Endodermal cell (in vitro differentiated cells): ENCODE measurements at regions not wholly inside any gene's neighbourhood (a gene's known extent, or its start where the extent isn't known, plus 50 kb on each side); places are given as distances from the start of the nearest gene placed in this dataset.

Experiments used
- DNase-seq: peaks from one replicate; pipeline ENCODE4 v3.0.0-alpha.2; 2017
- H3K27ac ChIP-seq: 2 replicates; pipeline ENCODE4 v1.5.1; 2013; ENCODE audit warnings: mild to moderate bottlenecking, low read depth, low read length, moderate library complexity
- H3K27me3 ChIP-seq: 2 replicates; pipeline ENCODE4 v1.6.1; 2013; ENCODE audit warnings: mild to moderate bottlenecking, low read length, moderate library complexity; ENCODE audit not compliant: insufficient read depth, control insufficient read depth, poor library complexity, severe bottlenecking
- H3K36me3 ChIP-seq: 2 replicates; pipeline ENCODE4 v1.7.0; 2013; ENCODE audit warnings: mild to moderate bottlenecking, low read length, moderate library complexity; ENCODE audit not compliant: control insufficient read depth, insufficient read depth
- H3K4me1 ChIP-seq: one replicate; pipeline ENCODE4 v1.7.0; 2013; ENCODE audit warnings: low read length; ENCODE audit not compliant: control insufficient read depth, insufficient read depth
- H3K4me3 ChIP-seq: 2 replicates; pipeline ENCODE4 v1.5.1; 2013; ENCODE audit warnings: mild to moderate bottlenecking, low read length, moderate library complexity
- H3K9ac ChIP-seq: 2 replicates; pipeline ENCODE4 v1.6.1; 2013; ENCODE audit warnings: mild to moderate bottlenecking, low read length, moderate library complexity; ENCODE audit not compliant: poor library complexity, severe bottlenecking; ENCODE audit errors: extremely low read depth
- H3K9me3 ChIP-seq: 2 replicates; pipeline ENCODE4 v1.6.1; 2013; ENCODE audit warnings: mild to moderate bottlenecking, low read length, moderate library complexity; ENCODE audit not compliant: control insufficient read depth
- H3K27ac Mint-ChIP-seq: 2 replicates; pipeline ENCODE4 v1.8.0; 2020; ENCODE audit warnings: mixed read lengths
- H3K27me3 Mint-ChIP-seq: 2 replicates; pipeline ENCODE4 v1.8.0; 2021; ENCODE audit warnings: mild to moderate bottlenecking, mixed read lengths; ENCODE audit not compliant: insufficient read depth
- H3K36me3 Mint-ChIP-seq: 2 replicates; pipeline ENCODE4 v1.8.0; 2020; ENCODE audit warnings: low read depth, mixed read lengths
- H3K4me1 Mint-ChIP-seq: 2 replicates; pipeline ENCODE4 v1.8.0; 2020; ENCODE audit warnings: mixed read lengths
- H3K4me3 Mint-ChIP-seq: 2 replicates; pipeline ENCODE4 v1.8.0; 2020; ENCODE audit warnings: mild to moderate bottlenecking, moderate library complexity, mixed read lengths
- H3K9me3 Mint-ChIP-seq: 2 replicates; pipeline ENCODE4 v1.8.0; 2020; ENCODE audit warnings: mild to moderate bottlenecking, mixed read lengths
- WGBS, 2 experiments: methylation state at CpG; one replicate each; pipeline versions ENCODE4 v1.1.5 to v1.1.7; 2013; ENCODE audit warnings: missing lambda C conversion rate in 2 of 2, mixed read lengths in 1 of 2; ENCODE audit not compliant: insufficient coverage in 1 of 2, insufficient read length in 1 of 2; 5-methylcytosine and 5-hydroxymethylcytosine counted together
- TF ChIP-seq, protein P1 (sequence below): fragments of 200-600 bp; sonication (generic); conservative IDR thresholded peaks from 2 replicates; pipeline ENCODE4 v1.5.0; 2021; ENCODE audit warnings: antibody characterized with exemption, mild to moderate bottlenecking

- no peaks in the 10 kb centered on the region for H3K4me1 ChIP-seq
- Mint-ChIP-seq H3K36me3 (no peaks in the 10 kb centered on the region), H3K4me3 (no peak overlapping the region), H3K27ac (no peak overlapping the region), H3K9me3 (no peaks in the 10 kb centered on the region), H3K27me3 (no peaks in the 10 kb centered on the region), H3K4me1 (peaks cover 4% of the 10 kb centered on the region)
- H3K27ac ChIP-seq, result no peak overlapping the region
- WGBS, 2 experiments, result 96% methylated on average over 2 of the region's 2 CpGs; no CpG with 5 or more reads in 1 of the 2 experiments
- no peak overlapping the region for H3K4me3 ChIP-seq
- H3K36me3 ChIP-seq, result no peaks in the 10 kb centered on the region
- H3K9ac ChIP-seq, result no peak overlapping the region
- TF ChIP-seq, protein P1, sequence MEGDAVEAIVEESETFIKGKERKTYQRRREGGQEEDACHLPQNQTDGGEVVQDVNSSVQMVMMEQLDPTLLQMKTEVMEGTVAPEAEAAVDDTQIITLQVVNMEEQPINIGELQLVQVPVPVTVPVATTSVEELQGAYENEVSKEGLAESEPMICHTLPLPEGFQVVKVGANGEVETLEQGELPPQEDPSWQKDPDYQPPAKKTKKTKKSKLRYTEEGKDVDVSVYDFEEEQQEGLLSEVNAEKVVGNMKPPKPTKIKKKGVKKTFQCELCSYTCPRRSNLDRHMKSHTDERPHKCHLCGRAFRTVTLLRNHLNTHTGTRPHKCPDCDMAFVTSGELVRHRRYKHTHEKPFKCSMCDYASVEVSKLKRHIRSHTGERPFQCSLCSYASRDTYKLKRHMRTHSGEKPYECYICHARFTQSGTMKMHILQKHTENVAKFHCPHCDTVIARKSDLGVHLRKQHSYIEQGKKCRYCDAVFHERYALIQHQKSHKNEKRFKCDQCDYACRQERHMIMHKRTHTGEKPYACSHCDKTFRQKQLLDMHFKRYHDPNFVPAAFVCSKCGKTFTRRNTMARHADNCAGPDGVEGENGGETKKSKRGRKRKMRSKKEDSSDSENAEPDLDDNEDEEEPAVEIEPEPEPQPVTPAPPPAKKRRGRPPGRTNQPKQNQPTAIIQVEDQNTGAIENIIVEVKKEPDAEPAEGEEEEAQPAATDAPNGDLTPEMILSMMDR, result no peak
- no peaks in the 10 kb centered on the region for H3K27me3 ChIP-seq
- DNase-seq, result no peak
- H3K9me3 ChIP-seq, result no peaks in the 10 kb centered on the region
Observed at GRCh38 chr2:150809103-150809502, 321.6 kb upstream of the RND3 start.

GRCh38 chr2:150806336-150806735 lies 318.9 kb upstream of the RND3 start:
- no peaks in the 10 kb centered on the region for H3K36me3 ChIP-seq
- Mint-ChIP-seq H3K36me3 (no peaks in the 10 kb centered on the region), H3K27ac (no peak overlapping the region), H3K9me3 (no peaks in the 10 kb centered on the region), H3K27me3 (no peaks in the 10 kb centered on the region), H3K4me1 (peaks cover 9% of the 10 kb centered on the region), H3K4me3 (no peak overlapping the region)
- WGBS, 2 experiments, result 68 to 71% methylated on average over 4 of the region's 4 CpGs
- H3K27me3 ChIP-seq, result no peaks in the 10 kb centered on the region
- TF ChIP-seq, protein P1, result no peak
- H3K27ac ChIP-seq, result no peak overlapping the region
- no peak for DNase-seq
- H3K4me1 ChIP-seq, result no peaks in the 10 kb centered on the region
- H3K4me3 ChIP-seq, result no peak overlapping the region
- no peak overlapping the region for H3K9ac ChIP-seq
- H3K9me3 ChIP-seq, result no peaks in the 10 kb centered on the region

DNA sequence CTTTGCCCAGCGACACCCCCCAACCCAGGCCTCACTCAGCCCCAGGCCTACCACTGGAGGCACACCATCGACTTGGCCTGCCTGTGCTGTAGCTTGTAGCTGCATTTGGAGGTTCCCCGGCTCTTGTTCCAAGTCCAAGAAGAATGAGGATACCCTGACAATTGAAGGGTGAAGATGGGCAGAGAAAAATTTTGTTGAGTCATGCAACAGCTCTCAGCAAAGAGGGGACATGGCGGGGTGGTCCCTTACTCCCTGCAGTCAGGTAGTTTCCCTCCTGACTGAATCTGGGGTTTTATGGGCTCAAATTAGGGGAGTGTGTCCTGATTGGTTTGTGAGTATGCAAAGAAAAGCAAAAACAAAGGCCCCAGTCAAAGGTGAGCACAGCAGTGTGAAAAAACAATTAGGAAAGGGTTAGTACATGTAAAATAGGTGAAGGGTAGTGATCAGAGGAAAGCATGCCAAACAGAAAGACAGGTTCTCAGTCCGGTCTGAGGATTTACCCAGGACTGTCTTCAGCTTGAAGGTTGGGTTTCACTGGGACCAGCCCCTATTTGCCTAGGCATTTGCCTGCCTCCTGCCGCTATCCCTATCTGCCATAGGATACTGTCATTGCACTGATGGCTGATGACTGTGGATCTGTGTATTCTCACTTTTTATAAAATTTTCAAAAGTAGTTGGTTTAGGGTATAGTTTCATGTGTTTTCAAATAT lies 316.4 kb upstream of the RND3 start:
- H3K9me3 Mint-ChIP-seq, result no peaks in the 10 kb centered on the region
- peaks cover 5% of the 10 kb centered on the region for H3K4me1 Mint-ChIP-seq
- no peaks in the 10 kb centered on the region for H3K4me1 ChIP-seq
- no peak overlapping the region for H3K4me3 ChIP-seq
- no peak overlapping the region for H3K27ac ChIP-seq
- H3K9ac ChIP-seq, result no peak overlapping the region
- peak overlapping the region; percentile 10 for H3K27ac Mint-ChIP-seq
- H3K27me3 Mint-ChIP-seq, result no peaks in the 10 kb centered on the region
- H3K4me3 Mint-ChIP-seq, result no peak overlapping the region
- no peaks in the 10 kb centered on the region for H3K27me3 ChIP-seq
- DNase-seq, result peak; percentile 71
- H3K9me3 ChIP-seq, result no peaks in the 10 kb centered on the region
- H3K36me3 ChIP-seq, result no peaks in the 10 kb centered on the region
- no peaks in the 10 kb centered on the region for H3K36me3 Mint-ChIP-seq
- TF ChIP-seq, protein P1, result no peak
- WGBS, 2 experiments, result 50 to 77% methylated on average over 2 to 6 of the region's 6 CpGs
